ENCODE measurements at regions not wholly inside any gene's neighbourhood (a gene's known extent, or its start where the extent isn't known, plus 50 kb on each side); places are given as distances from the start of the nearest gene placed in this dataset.

GRCh38 chr5:68818057-68818695, 275.6 kb upstream of the SLC30A5 start:
- TF ChIP-seq POLR2A (IDR thresholded peaks at IDR 0.05; ENCODE audit: low read depth, low read length) (no peak), POLR2AphosphoS5 (IDR thresholded peaks at IDR 0.05; ENCODE audit: low read depth, low read length) (no peak)

Data from GM12892 (cell line).